ENCODE measurements at regions not wholly inside any gene's neighbourhood (a gene's known extent, or its start where the extent isn't known, plus 50 kb on each side); places are given as distances from the start of the nearest gene placed in this dataset.

DNA sequence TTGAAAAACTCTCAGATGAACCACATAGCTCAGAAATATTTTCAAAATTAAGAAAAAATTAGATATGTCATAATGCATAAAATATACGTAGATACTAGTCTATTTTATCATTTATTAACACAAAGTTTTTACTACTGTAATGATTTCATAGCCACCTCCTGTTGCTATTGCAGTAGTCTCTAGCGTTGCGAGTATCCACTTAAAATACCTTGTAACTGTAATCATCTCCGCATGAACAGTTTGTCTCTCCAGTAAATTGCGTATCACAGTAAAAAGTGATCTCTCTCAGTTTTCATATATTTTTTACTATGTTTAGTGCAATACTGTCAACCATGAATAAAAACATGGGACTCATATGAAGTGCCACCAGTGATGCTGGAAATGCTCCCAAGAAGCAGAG lies 417.9 kb upstream of the ZNF462 start:
- DNase-seq = no peak
- TF ChIP-seq, protein P1, sequence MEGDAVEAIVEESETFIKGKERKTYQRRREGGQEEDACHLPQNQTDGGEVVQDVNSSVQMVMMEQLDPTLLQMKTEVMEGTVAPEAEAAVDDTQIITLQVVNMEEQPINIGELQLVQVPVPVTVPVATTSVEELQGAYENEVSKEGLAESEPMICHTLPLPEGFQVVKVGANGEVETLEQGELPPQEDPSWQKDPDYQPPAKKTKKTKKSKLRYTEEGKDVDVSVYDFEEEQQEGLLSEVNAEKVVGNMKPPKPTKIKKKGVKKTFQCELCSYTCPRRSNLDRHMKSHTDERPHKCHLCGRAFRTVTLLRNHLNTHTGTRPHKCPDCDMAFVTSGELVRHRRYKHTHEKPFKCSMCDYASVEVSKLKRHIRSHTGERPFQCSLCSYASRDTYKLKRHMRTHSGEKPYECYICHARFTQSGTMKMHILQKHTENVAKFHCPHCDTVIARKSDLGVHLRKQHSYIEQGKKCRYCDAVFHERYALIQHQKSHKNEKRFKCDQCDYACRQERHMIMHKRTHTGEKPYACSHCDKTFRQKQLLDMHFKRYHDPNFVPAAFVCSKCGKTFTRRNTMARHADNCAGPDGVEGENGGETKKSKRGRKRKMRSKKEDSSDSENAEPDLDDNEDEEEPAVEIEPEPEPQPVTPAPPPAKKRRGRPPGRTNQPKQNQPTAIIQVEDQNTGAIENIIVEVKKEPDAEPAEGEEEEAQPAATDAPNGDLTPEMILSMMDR (IDR thresholded peaks at IDR 0.05; ENCODE audit: low read depth, low read length) = no peak
- Histone ChIP-seq H3K36me3 (no peaks in the 10 kb centered on the region), H3K27me3 (ENCODE audit: insufficient read depth, low read depth, severe bottlenecking) (no peaks in the 10 kb centered on the region), H3K4me3 (ENCODE audit: low read depth, low read length) (no peak overlapping the region), H3K9me3 (ENCODE audit: severe bottlenecking) (no peaks in the 10 kb centered on the region), H3K27ac (no peak overlapping the region)

DNA sequence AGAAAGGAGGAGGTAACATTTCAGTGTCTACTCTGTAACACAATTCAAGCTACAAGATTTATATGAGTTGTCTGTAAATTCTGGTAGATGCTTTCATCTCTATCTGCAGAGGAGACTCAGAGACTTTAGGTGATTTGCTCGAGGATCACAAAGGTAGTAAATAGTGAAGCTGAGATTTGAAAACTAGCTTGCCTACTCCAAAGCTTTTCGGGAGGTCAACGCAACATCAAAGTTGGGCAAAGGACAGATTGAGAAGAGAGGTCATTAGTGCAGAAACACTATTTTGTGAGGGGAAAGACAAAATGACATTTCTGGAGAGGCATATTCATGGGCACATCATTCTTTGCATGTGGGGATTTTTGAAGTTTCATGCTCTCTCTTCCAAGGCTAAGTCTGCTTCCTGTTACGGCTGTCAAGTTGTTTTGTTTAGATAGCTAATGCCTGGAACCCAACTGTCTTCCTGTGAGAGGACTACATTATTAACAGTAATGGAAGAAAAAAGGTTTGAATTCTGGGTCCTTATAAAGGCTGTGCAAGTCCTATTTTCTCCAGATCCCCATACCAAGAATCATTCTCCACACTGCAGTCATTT lies 413.5 kb upstream of the ZNF462 start:
- H3K9me3 ChIP-seq (ENCODE audit: severe bottlenecking) = no peaks in the 10 kb centered on the region
- TF ChIP-seq, protein P1 (IDR thresholded peaks at IDR 0.05; ENCODE audit: low read depth, low read length) = no peak
- no peak overlapping the region for H3K27ac ChIP-seq
- DNase-seq = no peak
- H3K36me3 ChIP-seq = no peaks in the 10 kb centered on the region
- no peaks in the 10 kb centered on the region for H3K27me3 ChIP-seq (ENCODE audit: insufficient read depth, low read depth, severe bottlenecking)
- no peak overlapping the region for H3K4me3 ChIP-seq (ENCODE audit: low read depth, low read length)

DNA sequence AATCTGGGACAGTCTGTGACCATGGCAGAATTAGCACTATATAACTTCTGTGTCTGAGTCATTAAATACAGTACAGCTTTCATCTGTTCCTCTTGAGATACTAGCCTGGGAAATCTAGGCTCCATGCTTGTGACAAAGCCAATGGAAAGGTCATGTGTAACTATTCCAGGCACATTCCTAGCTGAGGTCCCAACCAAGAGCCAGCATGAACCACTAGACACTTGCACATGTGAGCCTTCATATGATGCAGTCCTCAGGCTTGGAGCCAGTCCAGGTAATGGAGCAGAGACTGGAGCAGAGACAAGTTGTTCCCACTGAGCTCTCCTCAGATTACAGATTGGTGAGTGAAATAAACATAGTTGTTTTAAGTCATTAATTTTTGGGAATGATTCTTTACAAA lies 412.4 kb upstream of the ZNF462 start:
- Histone ChIP-seq H3K27me3 (ENCODE audit: insufficient read depth, low read depth, severe bottlenecking) (no peaks in the 10 kb centered on the region), H3K4me3 (ENCODE audit: low read depth, low read length) (no peak overlapping the region), H3K27ac (no peak overlapping the region), H3K36me3 (no peaks in the 10 kb centered on the region), H3K9me3 (ENCODE audit: severe bottlenecking) (no peaks in the 10 kb centered on the region)
- DNase-seq = no peak
- TF ChIP-seq, protein P1 (IDR thresholded peaks at IDR 0.05; ENCODE audit: low read depth, low read length) = no peak

DNA sequence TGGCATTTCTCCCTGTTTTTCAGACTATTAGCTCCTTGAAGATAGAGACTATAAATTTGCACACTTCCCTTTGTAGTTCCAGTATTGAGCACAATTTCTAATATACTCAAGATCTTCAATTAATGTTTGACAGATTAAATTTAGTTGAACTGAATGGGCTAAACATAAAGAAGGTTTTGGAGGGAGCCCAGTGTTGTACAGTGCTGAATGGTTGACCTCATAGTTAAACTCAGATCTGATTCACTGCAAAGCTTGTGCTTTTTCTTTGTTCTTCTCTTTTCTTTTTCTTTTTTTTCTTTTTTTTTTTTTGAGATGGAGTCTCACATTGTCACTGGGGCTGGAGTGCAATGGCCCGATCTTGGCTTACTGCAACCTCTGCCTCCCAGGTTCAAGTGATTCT lies 411.7 kb upstream of the ZNF462 start:
- H3K4me3 ChIP-seq (ENCODE audit: low read depth, low read length) = no peak overlapping the region
- H3K27ac ChIP-seq = no peak overlapping the region
- no peak for DNase-seq
- H3K27me3 ChIP-seq (ENCODE audit: insufficient read depth, low read depth, severe bottlenecking) = no peaks in the 10 kb centered on the region
- TF ChIP-seq, protein P1 (IDR thresholded peaks at IDR 0.05; ENCODE audit: low read depth, low read length) = no peak
- H3K9me3 ChIP-seq (ENCODE audit: severe bottlenecking) = no peaks in the 10 kb centered on the region
- H3K36me3 ChIP-seq = no peaks in the 10 kb centered on the region

DNA sequence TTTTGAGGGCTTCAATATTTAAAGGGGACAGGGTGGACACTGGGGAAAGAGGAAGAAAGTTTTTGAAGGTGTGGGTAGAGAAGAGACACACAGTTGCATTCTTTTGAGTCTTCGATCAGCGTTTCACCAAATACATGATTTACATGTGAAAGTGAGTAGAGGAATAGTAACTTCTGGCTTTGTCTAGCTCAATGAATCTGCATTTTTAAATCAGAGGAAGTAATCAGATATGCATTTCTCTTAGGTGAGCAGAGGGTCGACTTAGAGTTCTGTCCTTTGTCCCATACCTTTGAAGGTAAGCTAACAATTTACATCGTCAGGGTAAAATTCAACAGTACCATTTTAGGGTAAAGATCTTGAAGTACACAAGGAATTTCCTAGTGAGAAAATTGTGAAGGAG lies 406.4 kb upstream of the ZNF462 start:
- Histone ChIP-seq H3K9me3 (ENCODE audit: severe bottlenecking) (no peaks in the 10 kb centered on the region), H3K27ac (no peak overlapping the region), H3K36me3 (no peaks in the 10 kb centered on the region), H3K27me3 (ENCODE audit: insufficient read depth, low read depth, severe bottlenecking) (no peaks in the 10 kb centered on the region), H3K4me3 (ENCODE audit: low read depth, low read length) (no peak overlapping the region)
- TF ChIP-seq, protein P1 (IDR thresholded peaks at IDR 0.05; ENCODE audit: low read depth, low read length) = no peak
- DNase-seq = no peak

All from WERI-Rb-1 (cell line).